A673 (cell line): ENCODE measurements at regions not wholly inside any gene's neighbourhood (a gene's known extent, or its start where the extent isn't known, plus 50 kb on each side); places are given as distances from the start of the nearest gene placed in this dataset.

Experiments used
- EZH2 ChIP-seq: fragments of 200-600 bp; sonication (generic); IDR thresholded peaks from 2 replicates; pipeline ENCODE4 v1.6.1; 2017; ENCODE audit warnings: borderline replicate concordance, low read depth, mild to moderate bottlenecking, mixed read lengths, antibody characterized with exemption, low read length; ENCODE audit not compliant: poor library complexity, severe bottlenecking
- TF ChIP-seq, protein P1 (sequence below): fragments of 300-800, 200-600 bp; sonication (generic); conservative IDR thresholded peaks from 2 replicates; pipeline ENCODE4 v1.5.1; 2017; ENCODE audit warnings: low read depth, mild to moderate bottlenecking, antibody characterized with exemption, low read length, moderate library complexity, mixed read lengths

DNA sequence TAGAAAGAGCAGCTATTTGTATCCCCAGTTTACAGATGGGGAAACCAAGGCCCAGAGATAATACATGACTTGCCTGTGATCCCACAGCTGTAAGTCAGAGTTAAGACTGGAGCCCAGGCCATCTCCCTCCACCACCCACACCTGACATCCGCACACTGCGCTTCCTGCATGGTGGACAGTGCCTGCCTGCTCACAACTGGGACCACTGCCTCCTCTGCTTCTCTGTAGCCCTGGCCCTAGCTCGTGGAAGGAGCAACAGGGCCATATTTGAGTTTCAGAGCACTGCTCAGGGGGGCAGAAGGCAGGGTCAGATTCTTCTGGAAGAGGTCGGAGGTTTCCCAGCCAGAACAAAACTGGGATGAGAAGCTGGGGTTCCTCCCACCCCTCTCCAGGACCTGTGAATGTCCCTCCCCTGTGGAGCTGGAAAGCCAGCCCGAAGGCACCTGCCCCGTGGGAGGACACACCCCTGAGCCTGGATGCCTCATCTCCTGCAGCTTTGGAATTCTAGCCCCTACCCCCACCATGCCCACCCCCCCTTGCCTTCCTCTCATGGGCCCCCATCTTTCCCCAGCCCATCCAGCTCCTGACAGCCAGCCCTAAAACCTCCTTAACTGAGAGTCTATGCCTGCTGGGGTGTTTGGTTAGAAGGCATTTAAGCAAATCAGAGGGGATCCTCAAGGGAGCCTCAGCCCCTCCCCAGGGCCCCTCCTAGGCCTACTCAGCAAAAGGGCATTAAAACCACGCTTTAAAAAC is 100.1 kb downstream of the TPRA1 start:
- TF ChIP-seq, protein P1, sequence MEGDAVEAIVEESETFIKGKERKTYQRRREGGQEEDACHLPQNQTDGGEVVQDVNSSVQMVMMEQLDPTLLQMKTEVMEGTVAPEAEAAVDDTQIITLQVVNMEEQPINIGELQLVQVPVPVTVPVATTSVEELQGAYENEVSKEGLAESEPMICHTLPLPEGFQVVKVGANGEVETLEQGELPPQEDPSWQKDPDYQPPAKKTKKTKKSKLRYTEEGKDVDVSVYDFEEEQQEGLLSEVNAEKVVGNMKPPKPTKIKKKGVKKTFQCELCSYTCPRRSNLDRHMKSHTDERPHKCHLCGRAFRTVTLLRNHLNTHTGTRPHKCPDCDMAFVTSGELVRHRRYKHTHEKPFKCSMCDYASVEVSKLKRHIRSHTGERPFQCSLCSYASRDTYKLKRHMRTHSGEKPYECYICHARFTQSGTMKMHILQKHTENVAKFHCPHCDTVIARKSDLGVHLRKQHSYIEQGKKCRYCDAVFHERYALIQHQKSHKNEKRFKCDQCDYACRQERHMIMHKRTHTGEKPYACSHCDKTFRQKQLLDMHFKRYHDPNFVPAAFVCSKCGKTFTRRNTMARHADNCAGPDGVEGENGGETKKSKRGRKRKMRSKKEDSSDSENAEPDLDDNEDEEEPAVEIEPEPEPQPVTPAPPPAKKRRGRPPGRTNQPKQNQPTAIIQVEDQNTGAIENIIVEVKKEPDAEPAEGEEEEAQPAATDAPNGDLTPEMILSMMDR: no peak
- TF ChIP-seq EZH2: no peak
